GM18867 (cell line): ENCODE measurements at regions not wholly inside any gene's neighbourhood (a gene's known extent, or its start where the extent isn't known, plus 50 kb on each side); places are given as distances from the start of the nearest gene placed in this dataset.

Source experiments
- ATAC-seq: cut with Tn5 transposase; IDR thresholded peaks from one replicate; pipeline ENCODE4 v1.9.1; 2021; ENCODE audit warnings: mild to moderate bottlenecking, moderate library complexity; ENCODE audit not compliant: unreplicated experiment

GRCh38 chr11:29959488-29959887 is 57.3 kb downstream of the KCNA4 start:
- no peak for ATAC-seq

- no peak for ATAC-seq
Observed at GRCh38 chr11:29957431-29957830, 59.4 kb downstream of the KCNA4 start.

DNA sequence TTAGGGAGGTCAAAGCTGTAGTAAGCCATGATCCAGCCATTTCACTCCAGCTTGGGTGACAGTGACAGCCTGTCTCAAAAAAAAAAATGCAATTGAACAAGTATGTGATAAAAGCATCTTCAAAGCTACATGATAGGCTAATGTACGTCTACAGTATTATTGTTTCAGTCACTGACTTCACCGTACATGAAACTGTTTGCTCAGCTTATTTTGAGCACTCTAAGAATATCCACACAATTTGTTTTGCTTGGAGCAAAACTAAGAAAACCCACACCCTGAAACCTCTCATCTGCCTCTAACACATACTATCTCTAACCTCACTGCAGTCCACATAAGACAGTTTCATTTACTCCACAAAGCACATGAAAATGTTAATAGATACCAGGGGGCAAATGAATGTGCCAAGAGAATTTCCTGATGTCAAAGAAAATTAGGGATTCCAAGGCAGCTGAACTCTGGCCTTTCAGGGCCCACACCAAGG is 60.7 kb downstream of the KCNA4 start:
- no peak for ATAC-seq

DNA sequence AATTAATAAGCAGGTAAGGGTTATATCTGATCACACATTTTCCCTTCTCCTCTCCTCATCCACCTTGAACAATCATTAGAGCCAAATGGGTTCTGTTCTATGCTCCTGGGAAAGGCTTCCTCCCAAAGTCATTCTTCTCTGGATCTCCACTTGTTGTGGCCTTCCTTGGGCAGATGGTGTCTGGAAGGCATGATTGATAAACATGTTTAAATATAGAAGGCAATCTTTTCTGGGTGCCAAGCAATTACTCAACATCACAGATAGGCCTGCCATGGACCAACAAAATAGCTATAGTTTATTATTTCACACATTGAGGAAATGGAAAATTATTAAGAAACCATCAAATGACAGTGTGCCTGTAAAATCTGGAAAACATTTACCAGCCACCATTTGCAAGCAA is 73.5 kb downstream of the KCNA4 start:
- ATAC-seq = no peak

DNA sequence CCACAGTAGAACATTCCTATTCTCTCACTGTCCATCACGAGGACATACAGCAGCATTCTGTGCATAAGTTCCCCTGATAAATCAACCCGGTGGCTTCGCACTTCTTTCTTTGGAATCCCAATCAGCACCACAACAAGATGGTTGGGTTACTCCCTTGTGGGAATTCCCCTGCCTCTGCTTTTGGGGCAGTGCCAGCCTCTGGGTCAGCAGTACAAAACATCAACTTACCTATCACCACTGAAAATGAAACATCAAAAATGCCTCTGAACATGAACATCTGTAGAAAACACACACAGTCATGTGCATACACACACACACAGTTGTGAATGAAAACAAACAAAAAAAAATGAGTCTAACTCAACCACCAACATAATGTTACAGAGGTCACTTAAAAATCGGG is 79.3 kb downstream of the KCNA4 start:
- no peak for ATAC-seq

DNA sequence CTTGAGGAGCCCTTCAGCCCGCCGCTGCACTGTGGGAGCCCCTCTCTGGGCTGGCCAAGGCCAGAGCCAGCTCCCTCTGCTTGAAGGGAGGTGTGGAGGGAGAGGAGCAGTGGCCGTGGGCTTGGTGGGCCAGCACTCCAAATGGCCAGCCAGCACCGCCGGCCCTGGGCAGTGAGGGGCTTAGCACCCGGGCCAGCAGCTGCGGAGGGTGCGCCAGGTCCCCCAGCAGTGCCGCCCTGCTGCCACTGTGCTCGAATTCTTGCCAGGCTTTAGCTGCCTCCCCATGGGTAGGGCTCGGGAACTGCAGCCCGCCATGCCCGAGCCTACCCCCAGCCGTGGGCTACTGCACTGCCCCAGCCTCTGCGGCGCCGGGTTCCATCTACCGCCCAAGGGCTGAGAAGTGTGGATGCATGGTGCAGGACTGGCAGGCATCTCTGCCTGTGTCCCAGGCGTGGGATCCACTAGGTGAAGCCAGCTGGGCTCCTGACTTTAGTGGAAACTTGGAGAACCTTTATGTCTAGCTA is 82.7 kb downstream of the KCNA4 start:
- ATAC-seq = no peak

DNA sequence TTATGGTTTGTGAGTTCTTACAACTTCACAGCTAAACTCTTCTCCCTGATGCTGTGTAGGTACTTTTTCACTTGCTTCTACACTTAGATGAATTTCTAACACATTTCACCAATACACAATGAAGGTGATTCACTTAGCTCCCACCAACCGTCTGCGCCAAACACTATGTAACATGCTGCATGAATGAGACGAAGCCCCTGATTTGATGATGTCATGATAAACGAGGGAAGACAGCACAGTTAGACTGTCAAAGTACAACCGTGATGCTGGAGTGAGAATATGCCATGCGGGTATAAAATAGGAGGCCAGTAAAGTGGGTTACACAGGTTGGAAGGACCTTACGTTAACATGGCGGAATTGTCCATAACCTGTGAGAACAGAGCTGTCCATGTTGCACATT is 100.8 kb downstream of the KCNA4 start:
- no peak for ATAC-seq

- no peak for ATAC-seq
Observed at GRCh38 chr11:29914203-29914930, 102.5 kb downstream of the KCNA4 start.

- ATAC-seq = no peak
Observed at GRCh38 chr11:29913352-29913751, 103.5 kb downstream of the KCNA4 start.

DNA sequence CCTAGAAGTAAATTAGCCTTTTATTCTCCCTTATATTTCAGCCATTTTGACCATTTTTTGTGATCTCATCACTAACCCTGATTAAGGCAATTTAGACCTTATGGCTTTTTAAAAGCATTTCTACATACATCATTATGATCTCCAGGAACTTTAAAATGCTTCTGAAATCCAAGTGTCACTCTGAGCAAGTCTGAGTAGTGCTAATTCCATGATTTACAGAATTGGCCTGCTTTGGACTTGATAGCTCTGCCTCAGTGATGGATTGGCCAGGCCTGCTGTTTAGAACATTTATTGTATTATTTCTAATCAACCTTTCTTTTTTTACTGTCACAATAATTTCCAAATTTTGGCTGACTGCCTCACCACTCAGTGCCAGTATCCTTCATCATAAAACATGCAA is 116.4 kb downstream of the KCNA4 start:
- ATAC-seq = no peak

- no peak for ATAC-seq
Observed at GRCh38 chr11:29879560-29879959, 137.3 kb downstream of the KCNA4 start.

- ATAC-seq = no peak
Observed at GRCh38 chr11:29876192-29876591, 140.6 kb downstream of the KCNA4 start.

DNA sequence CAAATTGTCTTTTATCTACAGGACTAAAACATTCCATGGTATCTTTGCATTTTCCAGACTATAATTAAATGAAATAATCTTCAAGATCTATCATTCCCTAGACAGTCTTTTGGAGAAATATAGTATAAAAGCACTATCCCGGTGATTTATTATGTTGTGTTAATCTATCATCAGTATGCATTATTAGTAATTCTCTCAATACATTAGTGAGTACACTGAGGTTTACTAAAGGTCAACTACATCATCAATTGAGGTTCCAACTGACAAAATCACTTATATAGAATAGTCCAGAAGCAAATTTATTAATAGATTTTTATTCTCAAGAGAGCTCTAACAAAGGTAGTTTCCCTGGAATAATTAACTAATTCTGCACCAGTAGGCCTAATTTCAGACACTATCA is 169.6 kb downstream of the KCNA4 start:
- no peak for ATAC-seq

GRCh38 chr11:29844701-29845379 is 172.0 kb downstream of the KCNA4 start:
- no peak for ATAC-seq

- no peak for ATAC-seq
Observed at GRCh38 chr11:29844031-29844430, 172.8 kb downstream of the KCNA4 start.

DNA sequence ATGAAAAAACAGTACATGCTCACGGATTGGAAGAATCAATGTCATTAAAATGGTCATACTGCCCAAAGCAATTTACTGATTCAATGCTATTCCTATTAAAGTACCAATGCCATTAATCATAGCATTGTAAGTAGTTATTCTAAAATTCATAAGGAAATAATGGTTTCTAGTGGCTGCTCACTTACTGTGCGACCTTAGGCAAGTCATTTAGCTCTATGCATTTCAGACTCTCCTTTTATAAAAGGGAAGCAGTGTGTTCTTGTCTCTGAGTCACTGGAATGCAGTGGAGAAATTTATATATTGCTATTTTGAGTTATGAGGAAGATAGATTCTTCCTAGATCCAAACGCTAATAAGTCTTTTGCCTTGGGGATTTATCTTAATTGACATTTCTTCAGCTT is 174.8 kb downstream of the KCNA4 start:
- ATAC-seq = no peak

DNA sequence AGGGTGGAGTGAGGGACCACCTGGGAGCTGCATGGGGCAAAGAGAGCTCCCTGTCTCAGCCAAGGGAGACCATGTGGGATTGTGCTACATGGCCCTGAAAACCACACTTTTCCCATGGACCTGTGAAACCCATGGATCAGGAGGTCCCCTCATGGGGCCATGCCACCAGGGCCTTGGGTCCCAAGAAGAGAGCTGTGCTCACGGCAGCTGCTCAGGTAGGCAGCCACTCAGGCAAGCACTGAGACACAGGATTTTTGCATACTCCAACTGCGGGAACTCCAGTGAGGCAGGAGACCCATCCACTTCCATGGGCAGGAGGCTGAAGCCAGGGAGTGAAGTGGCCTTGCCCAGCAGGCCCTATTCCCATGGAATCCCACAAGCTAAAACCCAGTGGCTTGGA is 190.0 kb downstream of the KCNA4 start:
- no peak for ATAC-seq

DNA sequence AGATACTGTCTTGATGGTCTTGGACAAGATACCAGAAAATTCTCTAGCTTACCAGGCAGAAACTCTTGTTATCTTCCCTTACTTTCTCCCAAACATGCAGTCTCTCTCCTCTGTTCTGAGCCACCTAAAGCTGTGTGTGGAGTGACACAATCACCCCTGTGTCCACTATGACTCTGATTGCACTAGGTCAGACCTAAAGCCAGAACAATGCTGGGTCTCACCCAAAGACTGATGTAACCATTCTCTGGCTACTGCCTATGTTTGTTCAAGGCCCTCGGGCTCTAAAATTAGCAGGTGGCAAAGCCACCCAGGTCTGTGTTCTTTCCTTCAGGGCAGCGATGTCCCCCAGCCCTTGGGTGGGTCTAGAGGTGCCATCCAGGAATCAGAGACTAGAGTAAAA is 200.5 kb downstream of the KCNA4 start:
- ATAC-seq = no peak

DNA sequence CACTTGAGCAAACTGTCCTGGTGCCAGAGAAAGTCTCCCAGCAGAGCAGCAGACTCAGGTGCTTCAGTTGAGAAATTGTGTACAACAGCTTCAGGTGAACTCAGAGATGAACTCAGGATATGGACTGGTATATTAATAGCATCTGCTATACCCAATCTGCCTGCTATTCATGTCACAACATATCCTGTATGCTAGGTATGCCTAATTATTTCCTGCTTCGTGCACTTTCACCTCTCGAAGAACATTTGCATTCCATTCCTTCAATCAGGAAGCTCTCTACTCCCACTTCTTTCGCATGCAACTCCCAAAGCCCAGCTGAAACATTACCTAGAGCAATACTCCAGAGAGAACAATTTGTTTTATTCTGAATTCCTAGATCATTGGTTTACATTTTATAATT is 207.7 kb downstream of the KCNA4 start:
- no peak for ATAC-seq

GRCh38 chr11:29802522-29802921 is 214.3 kb downstream of the KCNA4 start:
- ATAC-seq = no peak

DNA sequence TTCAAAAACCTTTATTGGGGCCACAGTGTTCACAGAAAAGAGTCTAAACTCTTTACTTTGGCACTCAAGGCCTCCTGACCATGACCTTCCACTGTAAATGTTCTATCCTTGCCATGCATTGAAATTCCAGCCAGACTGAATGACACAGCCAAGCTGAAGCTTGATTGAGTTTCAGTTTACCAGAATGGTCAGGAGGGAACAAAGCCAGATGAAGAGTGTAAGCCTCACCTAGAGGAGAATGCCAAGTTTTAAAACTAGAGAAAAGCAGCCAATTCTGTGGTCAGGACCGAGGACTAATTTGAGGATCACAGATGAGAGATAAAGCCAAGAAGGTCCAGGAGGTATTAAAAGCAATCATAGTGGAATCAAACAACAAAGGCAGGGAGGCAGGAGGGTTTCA is 215.3 kb downstream of the KCNA4 start:
- ATAC-seq = no peak

DNA sequence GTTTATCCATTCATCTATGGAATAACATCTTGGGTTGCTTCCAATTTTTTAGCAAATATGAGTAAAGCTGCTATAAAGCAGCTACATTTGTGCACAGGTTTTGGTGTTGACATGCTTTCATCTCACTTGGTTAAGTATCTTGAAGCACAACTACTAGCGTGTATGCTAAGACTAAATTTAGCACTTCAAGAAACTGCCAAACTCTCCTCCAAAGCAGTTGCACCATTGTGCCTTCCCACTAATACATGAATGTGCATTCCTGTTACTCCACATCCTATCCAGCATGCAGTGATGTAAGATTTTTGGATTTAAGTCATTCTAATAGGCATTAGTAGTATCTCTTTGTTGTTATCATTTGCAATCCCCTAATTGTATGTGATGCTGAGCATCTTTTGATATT is 230.7 kb downstream of the KCNA4 start:
- ATAC-seq = no peak
